ENCODE measurements at regions not wholly inside any gene's neighbourhood (a gene's known extent, or its start where the extent isn't known, plus 50 kb on each side); places are given as distances from the start of the nearest gene placed in this dataset.

DNA sequence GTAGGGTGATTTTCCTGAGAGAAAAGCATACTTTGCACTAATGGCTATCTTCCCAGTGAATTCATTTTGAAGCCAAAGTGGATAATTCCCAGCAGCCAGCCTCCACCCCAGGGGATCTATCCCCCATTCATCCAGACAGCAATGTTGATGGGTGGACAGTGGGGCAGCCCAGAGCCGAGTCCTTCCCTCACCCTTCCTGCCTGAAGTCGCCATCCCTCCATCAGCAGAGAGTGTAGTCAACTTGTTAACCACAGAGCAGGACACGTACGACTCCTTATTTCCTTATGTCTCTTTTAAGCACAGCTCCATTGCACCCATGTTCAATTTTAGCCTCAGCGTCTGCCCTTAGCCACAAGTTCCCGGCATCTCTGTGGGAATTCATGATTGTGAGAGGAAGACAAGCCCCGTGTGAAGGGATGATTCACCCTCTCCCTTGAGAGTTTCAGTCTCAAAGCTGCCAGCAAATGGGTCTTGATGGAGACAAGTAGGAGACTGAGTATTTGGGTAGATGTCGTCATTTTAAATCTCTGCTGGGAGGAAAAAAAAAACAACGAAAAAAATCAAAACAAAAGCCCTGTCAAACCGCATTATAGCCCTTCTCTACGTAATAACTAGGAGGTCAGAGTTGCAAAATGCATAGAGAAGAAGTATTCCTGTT, 58.3 kb upstream of the MEDAG start:
- peaks cover 6% of the 10 kb centered on the region; the same call in 1 of the 2 replicates for H3F3A ChIP-seq (ENCODE audit: control insufficient read depth, insufficient read depth)
- H3K9me2 ChIP-seq (replicated peaks; ENCODE audit: control insufficient read depth, low read length), result no peaks in the 10 kb centered on the region
- H4K20me1 ChIP-seq (ENCODE audit: control insufficient read depth, insufficient read depth, low read depth, low read length), result no peaks in the 10 kb centered on the region
- H3K27ac ChIP-seq (ENCODE audit: low read depth, low read length), result no peak overlapping the region
- H3K79me2 ChIP-seq (ENCODE audit: control insufficient read depth, low read length), result no peaks in the 10 kb centered on the region
- H3K9me3 ChIP-seq (ENCODE audit: control insufficient read depth, insufficient read depth, low read length), result peaks cover 7% of the 10 kb centered on the region; the same call in 1 of the 2 replicates
- H3K4me1 ChIP-seq (ENCODE audit: control insufficient read depth, low read length), result no peaks in the 10 kb centered on the region
- peaks cover 8% of the 10 kb centered on the region; the same call in 1 of the 2 replicates for H3K27me3 ChIP-seq (ENCODE audit: control insufficient read depth, low read length)
- TF ChIP-seq, protein P1, sequence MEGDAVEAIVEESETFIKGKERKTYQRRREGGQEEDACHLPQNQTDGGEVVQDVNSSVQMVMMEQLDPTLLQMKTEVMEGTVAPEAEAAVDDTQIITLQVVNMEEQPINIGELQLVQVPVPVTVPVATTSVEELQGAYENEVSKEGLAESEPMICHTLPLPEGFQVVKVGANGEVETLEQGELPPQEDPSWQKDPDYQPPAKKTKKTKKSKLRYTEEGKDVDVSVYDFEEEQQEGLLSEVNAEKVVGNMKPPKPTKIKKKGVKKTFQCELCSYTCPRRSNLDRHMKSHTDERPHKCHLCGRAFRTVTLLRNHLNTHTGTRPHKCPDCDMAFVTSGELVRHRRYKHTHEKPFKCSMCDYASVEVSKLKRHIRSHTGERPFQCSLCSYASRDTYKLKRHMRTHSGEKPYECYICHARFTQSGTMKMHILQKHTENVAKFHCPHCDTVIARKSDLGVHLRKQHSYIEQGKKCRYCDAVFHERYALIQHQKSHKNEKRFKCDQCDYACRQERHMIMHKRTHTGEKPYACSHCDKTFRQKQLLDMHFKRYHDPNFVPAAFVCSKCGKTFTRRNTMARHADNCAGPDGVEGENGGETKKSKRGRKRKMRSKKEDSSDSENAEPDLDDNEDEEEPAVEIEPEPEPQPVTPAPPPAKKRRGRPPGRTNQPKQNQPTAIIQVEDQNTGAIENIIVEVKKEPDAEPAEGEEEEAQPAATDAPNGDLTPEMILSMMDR (IDR thresholded peaks at IDR 0.05; ENCODE audit: low read depth, low read length, poor library complexity, severe bottlenecking), result no peak
- no peak for TF ChIP-seq EZH2phosphoT487 (IDR thresholded peaks at IDR 0.05; ENCODE audit: borderline replicate concordance, low read length)
- no peak overlapping the region for H3K4me3 ChIP-seq (ENCODE audit: low read length)
- no peak overlapping the region for H3K4me2 ChIP-seq (ENCODE audit: low read length)
- H3K36me3 ChIP-seq (ENCODE audit: control insufficient read depth, low read length), result no peaks in the 10 kb centered on the region

GRCh38 chr13:30848332-30849027, 57.6 kb upstream of the MEDAG start:
- TF ChIP-seq, protein P1 (IDR thresholded peaks at IDR 0.05; ENCODE audit: low read depth, low read length, poor library complexity, severe bottlenecking), result no peak
- no peak for TF ChIP-seq EZH2phosphoT487 (IDR thresholded peaks at IDR 0.05; ENCODE audit: borderline replicate concordance, low read length)
- H3K4me2 ChIP-seq (ENCODE audit: low read length), result no peak overlapping the region
- H3K27ac ChIP-seq (ENCODE audit: low read depth, low read length), result no peak overlapping the region

DNA sequence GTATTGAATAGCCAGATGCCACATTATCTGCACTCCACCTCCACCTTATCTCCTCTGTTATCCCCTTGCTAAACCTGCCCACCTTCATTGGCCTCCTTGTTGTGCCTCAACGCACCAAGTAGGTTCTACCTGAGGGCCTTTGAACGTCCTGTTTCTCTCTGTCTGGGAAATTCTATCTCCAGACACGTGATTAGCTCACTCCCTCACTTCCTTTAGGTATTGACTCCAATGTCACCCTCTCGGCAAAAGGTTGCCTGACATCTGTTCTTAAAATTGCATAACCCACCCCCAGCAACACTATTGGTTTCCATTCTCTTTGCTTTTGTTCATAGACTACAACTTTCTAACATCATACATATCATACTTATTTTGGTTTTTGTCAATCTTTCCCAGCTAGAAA, 56.5 kb upstream of the MEDAG start:
- H3K4me1 ChIP-seq (ENCODE audit: control insufficient read depth, low read length), result no peaks in the 10 kb centered on the region
- peaks cover 3% of the 10 kb centered on the region; the same call in 1 of the 2 replicates for H3F3A ChIP-seq (ENCODE audit: control insufficient read depth, insufficient read depth)
- H3K9me2 ChIP-seq (replicated peaks; ENCODE audit: control insufficient read depth, low read length), result no peaks in the 10 kb centered on the region
- H3K4me3 ChIP-seq (ENCODE audit: low read length), result no peak overlapping the region
- no peaks in the 10 kb centered on the region for H3K36me3 ChIP-seq (ENCODE audit: control insufficient read depth, low read length)
- H3K4me2 ChIP-seq (ENCODE audit: low read length), result no peak overlapping the region
- H3K27me3 ChIP-seq (ENCODE audit: control insufficient read depth, low read length), result peaks cover 8% of the 10 kb centered on the region; the same call in 1 of the 2 replicates
- H3K27ac ChIP-seq (ENCODE audit: low read depth, low read length), result no peak overlapping the region
- no peaks in the 10 kb centered on the region for H3K79me2 ChIP-seq (ENCODE audit: control insufficient read depth, low read length)
- TF ChIP-seq EZH2phosphoT487 (IDR thresholded peaks at IDR 0.05; ENCODE audit: borderline replicate concordance, low read length), result no peak
- TF ChIP-seq, protein P1 (IDR thresholded peaks at IDR 0.05; ENCODE audit: low read depth, low read length, poor library complexity, severe bottlenecking), result no peak
- no peaks in the 10 kb centered on the region for H4K20me1 ChIP-seq (ENCODE audit: control insufficient read depth, insufficient read depth, low read depth, low read length)
- no peaks in the 10 kb centered on the region for H3K9me3 ChIP-seq (ENCODE audit: control insufficient read depth, insufficient read depth, low read length)

More at GRCh38 chr13:30848332-30849027, 57.6 kb upstream of the MEDAG start:
- peaks cover 2% of the 10 kb centered on the region; the same call in 1 of the 2 replicates for H3K9me3 ChIP-seq (ENCODE audit: control insufficient read depth, insufficient read depth, low read length)
- peaks cover 8% of the 10 kb centered on the region; the same call in 1 of the 2 replicates for H3K27me3 ChIP-seq (ENCODE audit: control insufficient read depth, low read length)
- no peaks in the 10 kb centered on the region for H3K79me2 ChIP-seq (ENCODE audit: control insufficient read depth, low read length)
- H3K36me3 ChIP-seq (ENCODE audit: control insufficient read depth, low read length), result no peaks in the 10 kb centered on the region
- H4K20me1 ChIP-seq (ENCODE audit: control insufficient read depth, insufficient read depth, low read depth, low read length), result no peaks in the 10 kb centered on the region
- no peaks in the 10 kb centered on the region for H3K4me1 ChIP-seq (ENCODE audit: control insufficient read depth, low read length)
- no peak overlapping the region for H3K4me3 ChIP-seq (ENCODE audit: low read length)
- H3K9me2 ChIP-seq (replicated peaks; ENCODE audit: control insufficient read depth, low read length), result no peaks in the 10 kb centered on the region
- peaks cover 3% of the 10 kb centered on the region; the same call in 1 of the 2 replicates for H3F3A ChIP-seq (ENCODE audit: control insufficient read depth, insufficient read depth)

All from DOHH2 (cell line).